Astrocyte (in vitro differentiated cells and primary cell): ENCODE measurements at regions not wholly inside any gene's neighbourhood (a gene's known extent, or its start where the extent isn't known, plus 50 kb on each side); places are given as distances from the start of the nearest gene placed in this dataset.
"Not testable (repeated sequence)": the region's sequence is repeated elsewhere in the genome, so short reads cannot be mapped to it uniquely, and the experiment has no call there.

Experiments
- EZH2 ChIP-seq: IDR thresholded peaks from 2 replicates; pipeline ENCODE4 v1.6.1; 2012; ENCODE audit warnings: mild to moderate bottlenecking, low read length, inconsistent platforms; ENCODE audit not compliant: insufficient read depth
- TF ChIP-seq, protein P1 (sequence below): IDR thresholded peaks from 2 replicates; pipeline ENCODE4 v1.5.1; 2011; ENCODE audit warnings: low read depth, mild to moderate bottlenecking, inconsistent platforms, low read length, moderate library complexity; ENCODE audit not compliant: insufficient read depth

DNA sequence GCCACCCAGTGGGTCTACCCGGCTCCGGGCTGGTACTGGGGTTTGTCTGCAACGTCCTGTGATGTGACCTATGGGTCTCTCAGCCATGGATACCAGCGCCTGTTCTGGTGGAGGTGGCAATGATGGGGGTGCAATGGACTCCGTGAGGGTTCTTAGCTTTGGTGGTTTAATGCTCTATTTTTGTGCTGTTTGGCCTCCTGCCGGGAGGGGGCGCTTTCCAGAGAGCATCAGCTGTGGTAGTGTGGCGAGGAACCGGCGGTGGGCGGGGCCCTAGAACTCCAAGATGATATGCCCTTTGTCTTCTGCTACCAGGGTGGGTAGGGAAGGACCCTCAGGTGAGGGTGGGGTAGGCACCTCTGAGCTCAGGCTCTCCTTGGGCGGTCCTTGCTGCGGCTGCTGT, 324.1 kb upstream of the ZFP42 start:
- TF ChIP-seq, protein P1, sequence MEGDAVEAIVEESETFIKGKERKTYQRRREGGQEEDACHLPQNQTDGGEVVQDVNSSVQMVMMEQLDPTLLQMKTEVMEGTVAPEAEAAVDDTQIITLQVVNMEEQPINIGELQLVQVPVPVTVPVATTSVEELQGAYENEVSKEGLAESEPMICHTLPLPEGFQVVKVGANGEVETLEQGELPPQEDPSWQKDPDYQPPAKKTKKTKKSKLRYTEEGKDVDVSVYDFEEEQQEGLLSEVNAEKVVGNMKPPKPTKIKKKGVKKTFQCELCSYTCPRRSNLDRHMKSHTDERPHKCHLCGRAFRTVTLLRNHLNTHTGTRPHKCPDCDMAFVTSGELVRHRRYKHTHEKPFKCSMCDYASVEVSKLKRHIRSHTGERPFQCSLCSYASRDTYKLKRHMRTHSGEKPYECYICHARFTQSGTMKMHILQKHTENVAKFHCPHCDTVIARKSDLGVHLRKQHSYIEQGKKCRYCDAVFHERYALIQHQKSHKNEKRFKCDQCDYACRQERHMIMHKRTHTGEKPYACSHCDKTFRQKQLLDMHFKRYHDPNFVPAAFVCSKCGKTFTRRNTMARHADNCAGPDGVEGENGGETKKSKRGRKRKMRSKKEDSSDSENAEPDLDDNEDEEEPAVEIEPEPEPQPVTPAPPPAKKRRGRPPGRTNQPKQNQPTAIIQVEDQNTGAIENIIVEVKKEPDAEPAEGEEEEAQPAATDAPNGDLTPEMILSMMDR = not testable (repeated sequence)
- TF ChIP-seq EZH2 = not testable (repeated sequence)
